ENCODE measurements at regions not wholly inside any gene's neighbourhood (a gene's known extent, or its start where the extent isn't known, plus 50 kb on each side); places are given as distances from the start of the nearest gene placed in this dataset.

DNA sequence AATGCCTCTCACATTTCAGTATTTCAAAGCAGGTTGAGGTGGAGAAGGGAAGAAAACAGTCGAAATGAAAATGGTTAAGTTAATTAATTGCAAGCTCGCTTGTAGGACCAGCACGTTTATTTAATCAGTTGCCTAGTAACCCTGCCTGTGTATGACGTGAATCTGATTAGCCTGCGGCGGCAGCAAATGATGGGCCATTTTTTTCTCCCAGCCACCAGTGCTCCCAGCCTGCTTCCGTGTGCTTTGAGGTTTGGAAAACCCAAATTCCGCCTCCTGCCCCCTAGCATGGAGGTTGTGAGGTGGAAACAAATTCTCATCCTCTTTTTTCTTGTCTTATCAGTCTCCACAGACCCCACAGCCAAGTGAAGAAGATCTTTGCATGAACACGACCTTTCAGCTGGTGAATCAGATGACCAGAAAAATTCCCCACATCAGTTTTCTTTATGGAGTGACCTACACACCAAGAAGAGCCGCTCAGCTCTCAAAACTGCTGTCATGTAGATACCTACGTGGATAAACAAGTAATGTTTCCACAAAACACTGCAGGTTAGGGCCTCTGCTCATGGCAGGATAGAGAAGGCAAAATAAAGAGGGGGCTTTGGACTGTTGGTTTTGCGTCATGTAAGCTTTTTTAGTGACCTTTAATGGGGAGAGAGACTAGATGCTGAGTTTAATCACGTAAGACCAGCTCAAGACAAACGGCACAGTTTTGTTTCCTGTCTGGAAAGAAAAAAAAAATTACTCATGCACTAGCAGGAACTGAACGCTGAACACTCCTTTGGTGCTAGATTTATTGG lies 572.9 kb upstream of the NOX3 start:
- TF ChIP-seq, protein P1, sequence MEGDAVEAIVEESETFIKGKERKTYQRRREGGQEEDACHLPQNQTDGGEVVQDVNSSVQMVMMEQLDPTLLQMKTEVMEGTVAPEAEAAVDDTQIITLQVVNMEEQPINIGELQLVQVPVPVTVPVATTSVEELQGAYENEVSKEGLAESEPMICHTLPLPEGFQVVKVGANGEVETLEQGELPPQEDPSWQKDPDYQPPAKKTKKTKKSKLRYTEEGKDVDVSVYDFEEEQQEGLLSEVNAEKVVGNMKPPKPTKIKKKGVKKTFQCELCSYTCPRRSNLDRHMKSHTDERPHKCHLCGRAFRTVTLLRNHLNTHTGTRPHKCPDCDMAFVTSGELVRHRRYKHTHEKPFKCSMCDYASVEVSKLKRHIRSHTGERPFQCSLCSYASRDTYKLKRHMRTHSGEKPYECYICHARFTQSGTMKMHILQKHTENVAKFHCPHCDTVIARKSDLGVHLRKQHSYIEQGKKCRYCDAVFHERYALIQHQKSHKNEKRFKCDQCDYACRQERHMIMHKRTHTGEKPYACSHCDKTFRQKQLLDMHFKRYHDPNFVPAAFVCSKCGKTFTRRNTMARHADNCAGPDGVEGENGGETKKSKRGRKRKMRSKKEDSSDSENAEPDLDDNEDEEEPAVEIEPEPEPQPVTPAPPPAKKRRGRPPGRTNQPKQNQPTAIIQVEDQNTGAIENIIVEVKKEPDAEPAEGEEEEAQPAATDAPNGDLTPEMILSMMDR (optimal IDR thresholded peaks at IDR 0.05 in 1 of 3, IDR thresholded peaks at IDR 0.05 in 1 of 3, conservative IDR thresholded peaks at IDR 0.05 in 1 of 3; ENCODE audit: extremely low read depth in 1 of 3, insufficient read depth in 2 of 3, low read length in 3 of 3), result no peak
- no peak for TF ChIP-seq EZH2 (IDR thresholded peaks at IDR 0.05; ENCODE audit: low read length)
- DNase-seq (ENCODE audit: low read depth, low spot score) (no peak), FAIRE-seq (no peak)
- Histone ChIP-seq H3K79me2 (ENCODE audit: control insufficient read depth, insufficient read depth, low read length) (no peaks in the 10 kb centered on the region), H3K4me1 (ENCODE audit: control insufficient read depth, extremely low read depth, insufficient read depth, low read length) (no peaks in the 10 kb centered on the region), H3K9me3 (ENCODE audit: control insufficient read depth, low read depth, low read length) (no peaks in the 10 kb centered on the region), H3K27ac (ENCODE audit: control insufficient read depth, insufficient read depth, low read length) (no peak overlapping the region), H4K20me1 (ENCODE audit: control insufficient read depth, extremely low read depth, insufficient read depth, low read length) (no peaks in the 10 kb centered on the region), H3K9me1 (ENCODE audit: control insufficient read depth, extremely low read depth, insufficient read depth, low read length) (no peaks in the 10 kb centered on the region), H3K4me3 (ENCODE audit: control insufficient read depth in 2 of 3, extremely low read depth in 1 of 3, insufficient read depth in 2 of 3, low read depth in 1 of 3, low read length in 3 of 3) (no peak overlapping the region), H3K27me3 (ENCODE audit: control insufficient read depth, extremely low read depth, insufficient read depth, low read length) (no peaks in the 10 kb centered on the region), H3K36me3 (ENCODE audit: control insufficient read depth in 2 of 2, extremely low read depth in 1 of 2, insufficient read depth in 2 of 2, low read length in 2 of 2) (no peaks in the 10 kb centered on the region), H3K9ac (ENCODE audit: control insufficient read depth, extremely low read depth, insufficient read depth, low read length) (no peak overlapping the region), H3K4me2 (ENCODE audit: control insufficient read depth, extremely low read depth, insufficient read depth, low read depth, low read length) (no peak overlapping the region), H2AFZ (ENCODE audit: control insufficient read depth, low read length) (peak overlapping the region; percentile 51)
- dilution Hi-C loops (cut with MboI; ENCODE audit: extremely low pct_ligation_motif_present, low sequenced_read_pairs), result no loop called here

DNA sequence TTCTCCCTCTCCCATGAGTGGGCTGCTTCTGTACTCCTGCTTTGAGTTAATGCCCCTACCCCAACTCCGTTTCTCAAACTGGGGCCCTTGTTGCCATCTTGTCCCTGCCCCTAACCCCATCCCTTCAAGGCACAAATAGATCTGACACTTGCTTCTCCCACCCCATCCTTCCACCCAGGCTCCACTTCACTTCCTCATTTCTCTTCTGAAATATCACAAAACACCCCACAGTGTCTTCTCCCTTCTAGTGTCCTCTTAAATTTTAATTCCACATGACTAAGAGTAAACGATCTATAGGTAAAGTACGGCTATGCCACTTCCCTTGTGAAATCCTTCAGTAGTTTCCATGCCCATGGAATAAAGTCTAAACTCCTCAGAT lies 571.6 kb upstream of the NOX3 start:
- Histone ChIP-seq H3K9me3 (ENCODE audit: control insufficient read depth, low read depth, low read length) (no peaks in the 10 kb centered on the region), H3K4me2 (ENCODE audit: control insufficient read depth, extremely low read depth, insufficient read depth, low read depth, low read length) (no peak overlapping the region), H3K4me1 (ENCODE audit: control insufficient read depth, extremely low read depth, insufficient read depth, low read length) (no peaks in the 10 kb centered on the region), H3K36me3 (ENCODE audit: control insufficient read depth in 2 of 2, extremely low read depth in 1 of 2, insufficient read depth in 2 of 2, low read length in 2 of 2) (no peaks in the 10 kb centered on the region), H3K9me1 (ENCODE audit: control insufficient read depth, extremely low read depth, insufficient read depth, low read length) (no peaks in the 10 kb centered on the region), H3K4me3 (ENCODE audit: control insufficient read depth in 2 of 3, extremely low read depth in 1 of 3, insufficient read depth in 2 of 3, low read depth in 1 of 3, low read length in 3 of 3) (no peak overlapping the region), H2AFZ (ENCODE audit: control insufficient read depth, low read length) (no peak overlapping the region), H3K27ac (ENCODE audit: control insufficient read depth, insufficient read depth, low read length) (no peak overlapping the region), H3K27me3 (ENCODE audit: control insufficient read depth, extremely low read depth, insufficient read depth, low read length) (no peaks in the 10 kb centered on the region), H4K20me1 (ENCODE audit: control insufficient read depth, extremely low read depth, insufficient read depth, low read length) (no peaks in the 10 kb centered on the region), H3K9ac (ENCODE audit: control insufficient read depth, extremely low read depth, insufficient read depth, low read length) (no peak overlapping the region), H3K79me2 (ENCODE audit: control insufficient read depth, insufficient read depth, low read length) (no peaks in the 10 kb centered on the region)
- dilution Hi-C loops (cut with MboI; ENCODE audit: extremely low pct_ligation_motif_present, low sequenced_read_pairs), result no loop called here
- DNase-seq (ENCODE audit: low read depth, low spot score) (no peak), FAIRE-seq (no peak)
- no peak for TF ChIP-seq EZH2 (IDR thresholded peaks at IDR 0.05; ENCODE audit: low read length)
- TF ChIP-seq, protein P1 (optimal IDR thresholded peaks at IDR 0.05 in 1 of 3, IDR thresholded peaks at IDR 0.05 in 1 of 3, conservative IDR thresholded peaks at IDR 0.05 in 1 of 3; ENCODE audit: extremely low read depth in 1 of 3, insufficient read depth in 2 of 3, low read length in 3 of 3), result no peak

Measured in keratinocyte (primary cell).